HEK293 (cell line): ENCODE measurements at regions not wholly inside any gene's neighbourhood (a gene's known extent, or its start where the extent isn't known, plus 50 kb on each side); places are given as distances from the start of the nearest gene placed in this dataset.

Experiments
- CTCF ChIA-PET: fragments of 350-600 bp; formaldehyde crosslinking; extraction: SDS; loops from one replicate; lab custom pipeline; 2021; ENCODE audit warnings: antibody characterized with exemption; lab: Yijun Ruan, JAX
- POLR2A ChIA-PET: fragments of 300-600 bp; formaldehyde crosslinking; extraction: SDS; loops from one replicate; lab custom pipeline; 2020; ENCODE audit warnings: antibody characterized with exemption, inconsistent platforms; lab: Yijun Ruan, JAX
- H3K27ac ChIP-seq: fragments of 200-500 bp; sonication (Bioruptor generic); 2 replicates; pipeline ENCODE4 v1.5.1; 2014; ENCODE audit warnings: low read depth, low read length, control low read depth, inconsistent platforms; ENCODE audit errors: extremely low read depth
- H3K36me3 ChIP-seq, 2 experiments: fragments of 200-500 bp in 1 of 2; sonication (Bioruptor generic) in 1 of 2; 1 replicate in 1 of 2; 2 replicates in 1 of 2; pipeline ENCODE4 v1.5.1; 2014 to 2017; ENCODE audit warnings: inconsistent platforms in 2 of 2, low read length in 2 of 2; ENCODE audit not compliant: control insufficient read depth in 2 of 2, insufficient read depth in 1 of 2
- H3K4me1 ChIP-seq: fragments of 200-500 bp; sonication (Bioruptor generic); 2 replicates; pipeline ENCODE4 v1.5.1; 2014; ENCODE audit warnings: mild to moderate bottlenecking, low read length, inconsistent platforms; ENCODE audit not compliant: control insufficient read depth, insufficient read depth
- H3K4me3 ChIP-seq: 2 replicates; pipeline ENCODE4 v1.5.1; 2011; ENCODE audit warnings: low read depth, mild to moderate bottlenecking, control low read depth, low read length, moderate library complexity
- H3K9me3 ChIP-seq: fragments of 200-500 bp; sonication (Bioruptor generic); 2 replicates; pipeline ENCODE4 v1.5.1; 2014; ENCODE audit warnings: low read depth, low read length, inconsistent platforms; ENCODE audit not compliant: control insufficient read depth, insufficient read depth
- GLI2 ChIP-seq: fragments of 450-650 bp; formaldehyde crosslinking; IDR thresholded peaks from 2 replicates; pipeline ENCODE4; 2017; ENCODE audit warnings: missing biosample characterization, missing genetic modification characterization, low read depth, borderline replicate concordance
- HOXA7 ChIP-seq: sonication (generic); formaldehyde crosslinking; IDR thresholded peaks from 2 replicates; pipeline ENCODE4 v1.8.1; 2022; ENCODE audit warnings: missing genetic modification reagents, borderline replicate concordance
- INSM2 ChIP-seq: fragments of 450-650 bp; formaldehyde crosslinking; IDR thresholded peaks from 2 replicates; pipeline ENCODE4 v1.5.1; 2016; ENCODE audit warnings: missing biosample characterization, missing genetic modification characterization
- KLF7 ChIP-seq: fragments of 450-650 bp; formaldehyde crosslinking; IDR thresholded peaks from 2 replicates; pipeline ENCODE4 v1.5.1; 2016; ENCODE audit warnings: missing biosample characterization, missing genetic modification characterization, borderline replicate concordance
- MYNN ChIP-seq: fragments of 450-650 bp; formaldehyde crosslinking; IDR thresholded peaks from 2 replicates; pipeline ENCODE4 v1.5.1; 2016; ENCODE audit warnings: missing biosample characterization, missing genetic modification characterization, borderline replicate concordance
- REPIN1 ChIP-seq: fragments of 450-650 bp; formaldehyde crosslinking; IDR thresholded peaks from 2 replicates; pipeline ENCODE4 v1.5.1; 2017; ENCODE audit warnings: missing biosample characterization, missing genetic modification characterization, low read depth
- SALL2 ChIP-seq: fragments of 450-650 bp; formaldehyde crosslinking; IDR thresholded peaks from 2 replicates; pipeline ENCODE4 v1.5.0; 2017; ENCODE audit warnings: missing biosample characterization, mild to moderate bottlenecking, missing genetic modification characterization, borderline replicate concordance
- ZBTB20 ChIP-seq: fragments of 450-650 bp; formaldehyde crosslinking; IDR thresholded peaks from 2 replicates; pipeline ENCODE4 v1.5.1; 2016; ENCODE audit warnings: missing biosample characterization, missing genetic modification characterization
- ZNF138 ChIP-seq: fragments of 450-650 bp; formaldehyde crosslinking; IDR thresholded peaks from 2 replicates; pipeline ENCODE4 v1.5.1; 2016; ENCODE audit warnings: missing biosample characterization, missing genetic modification characterization, borderline replicate concordance
- ZNF248 ChIP-seq: fragments of 450-650 bp; formaldehyde crosslinking; IDR thresholded peaks from 2 replicates; pipeline ENCODE4 v1.5.1; 2017; ENCODE audit warnings: missing biosample characterization, missing genetic modification characterization
- ZNF292 ChIP-seq: fragments of 450-650 bp; formaldehyde crosslinking; IDR thresholded peaks from 2 replicates; pipeline ENCODE4 v1.5.1; 2016; ENCODE audit warnings: low read depth, missing biosample characterization, missing genetic modification characterization, borderline replicate concordance
- ZNF549 ChIP-seq: fragments of 450-650 bp; IDR thresholded peaks from 2 replicates; pipeline ENCODE4 v1.5.1; 2018; ENCODE audit warnings: missing biosample characterization, missing genetic modification characterization, mild to moderate bottlenecking, inconsistent platforms, moderate library complexity
- ZNF596 ChIP-seq: fragments of 450-650 bp; IDR thresholded peaks from 2 replicates; pipeline ENCODE4 v1.5.0; 2018; ENCODE audit warnings: missing biosample characterization, mild to moderate bottlenecking, missing genetic modification characterization, moderate library complexity
- ZNF624 ChIP-seq: fragments of 450-650 bp; formaldehyde crosslinking; IDR thresholded peaks from 2 replicates; pipeline ENCODE4 v1.5.1; 2017; ENCODE audit warnings: missing biosample characterization, missing genetic modification characterization
- ZNF785 ChIP-seq: fragments of 450-650 bp; formaldehyde crosslinking; IDR thresholded peaks from 2 replicates; pipeline ENCODE4 v1.5.1; 2016; ENCODE audit warnings: missing biosample characterization, missing genetic modification characterization
- ZSCAN5A ChIP-seq: fragments of 450-650 bp; formaldehyde crosslinking; IDR thresholded peaks from 2 replicates; pipeline ENCODE4 v1.5.1; 2016; ENCODE audit warnings: missing biosample characterization, missing genetic modification characterization
- TF ChIP-seq, protein P1 (sequence below): fragments of 450-650 bp; formaldehyde crosslinking; IDR thresholded peaks from 2 replicates; pipeline ENCODE4 v1.5.1; 2016; ENCODE audit warnings: missing biosample characterization, missing genetic modification characterization
- TF ChIP-seq, protein P2 (sequence below): fragments of 450-650 bp; formaldehyde crosslinking; IDR thresholded peaks from 2 replicates; pipeline ENCODE4 v1.5.1; 2016; ENCODE audit warnings: missing biosample characterization, missing genetic modification characterization
- TF ChIP-seq, protein P3 (sequence below): fragments of 450-650 bp; formaldehyde crosslinking; IDR thresholded peaks from 2 replicates; pipeline ENCODE4 v1.5.1; 2017; ENCODE audit warnings: missing biosample characterization, missing genetic modification characterization
- TF ChIP-seq, protein P4 (sequence below): fragments of 450-650 bp; formaldehyde crosslinking; IDR thresholded peaks from 2 replicates; pipeline ENCODE4 v1.5.1; 2016; ENCODE audit warnings: missing biosample characterization, missing genetic modification characterization
- TF ChIP-seq, protein P5 (sequence below): fragments of 450-650 bp; formaldehyde crosslinking; IDR thresholded peaks from 2 replicates; pipeline ENCODE4 v1.5.1; 2017; ENCODE audit warnings: missing biosample characterization, missing genetic modification characterization

- POLR2A ChIA-PET: interaction anchor here (0.6 kb wide), 1 partner anchor 1209 kb away, joined by 4 read pairs; no protein-coding TSS in a partner anchor
- Histone ChIP-seq H3K36me3 (no peaks in the 10 kb centered on the region), H3K4me1 (0 out of 2 replicates have a peak, but pooled peaks cover 3% of the 10 kb centered on the region)
Observed at GRCh38 chr9:38319496-38320173, 72.9 kb upstream of the ALDH1B1 start.

DNA sequence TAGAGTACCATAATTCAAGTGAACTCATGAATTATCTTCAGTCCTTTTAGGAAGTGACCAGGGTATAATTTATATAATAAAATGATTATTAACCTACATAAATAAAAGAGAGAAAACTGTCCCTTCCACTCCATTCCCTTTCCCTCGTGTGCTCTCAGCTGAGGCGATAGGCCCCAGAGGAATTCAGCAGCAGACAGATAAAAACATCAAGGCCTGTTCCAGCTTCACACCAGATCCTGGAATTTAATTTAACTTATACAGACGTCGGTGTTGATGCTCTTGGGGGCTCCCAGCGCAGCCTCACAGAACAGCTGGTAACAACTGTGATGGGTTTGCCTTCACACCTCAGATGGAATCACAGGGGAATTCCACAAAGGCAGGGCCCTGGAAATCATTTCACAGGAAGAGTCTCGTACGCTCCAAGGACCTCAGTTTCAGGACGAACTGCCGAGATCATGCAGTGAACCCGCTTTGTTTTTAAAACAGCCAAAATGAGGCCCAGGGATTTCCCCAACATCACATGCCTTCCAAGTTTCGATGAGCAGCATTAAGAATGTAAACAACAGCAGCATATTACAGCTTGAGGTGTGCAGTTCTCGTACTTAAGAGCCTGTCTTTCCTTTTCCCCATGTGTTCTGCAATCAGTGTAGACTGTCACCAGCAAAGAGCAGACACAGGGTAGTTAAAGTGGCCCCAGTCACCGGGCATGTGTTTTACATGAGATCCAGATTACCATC lies 73.6 kb upstream of the ALDH1B1 start:
- ChIA-PET CTCF (interaction anchor here (0.6 to 1.6 kb wide), 3 partner anchors 10 to 49 kb away, joined by 3 to 4 read pairs (median 3); no protein-coding TSS in a partner anchor), POLR2A (interaction anchor here (0.6 kb wide), 1 partner anchor 1209 kb away, joined by 4 read pairs; no protein-coding TSS in a partner anchor)
- no peak overlapping the region for H3K27ac ChIP-seq
- no peak for TF ChIP-seq INSM2 (tag by site-specific recombination)
- peak; percentile 65; the same call in 1 of the 2 replicates for TF ChIP-seq MYNN
- no peak for TF ChIP-seq HOXA7 (CRISPR knock-in tag)
- TF ChIP-seq ZNF596: no peak
- no peak for TF ChIP-seq GLI2 (tag by site-specific recombination)
- no peak for TF ChIP-seq REPIN1 (tag by site-specific recombination)
- TF ChIP-seq SALL2 (tag by site-specific recombination): no peak
- TF ChIP-seq ZNF785 (tag by site-specific recombination): no peak
- TF ChIP-seq ZSCAN5A (tag by site-specific recombination): no peak
- no peak for TF ChIP-seq ZNF248
- no peak for TF ChIP-seq ZNF138
- no peak for TF ChIP-seq KLF7
- TF ChIP-seq, protein P1, sequence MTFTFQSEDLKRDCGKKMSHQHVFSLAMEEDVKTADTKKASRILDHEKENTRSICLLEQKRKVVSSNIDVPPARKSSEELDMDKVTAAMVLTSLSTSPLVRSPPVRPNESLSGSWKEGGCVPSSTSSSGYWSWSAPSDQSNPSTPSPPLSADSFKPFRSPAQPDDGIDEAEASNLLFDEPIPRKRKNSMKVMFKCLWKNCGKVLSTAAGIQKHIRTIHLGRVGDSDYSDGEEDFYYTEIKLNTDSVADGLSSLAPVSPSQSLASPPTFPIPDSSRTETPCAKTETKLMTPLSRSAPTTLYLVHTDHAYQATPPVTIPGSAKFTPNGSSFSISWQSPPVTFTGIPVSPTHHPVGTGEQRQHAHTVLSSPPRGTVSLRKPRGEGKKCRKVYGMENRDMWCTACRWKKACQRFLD (tag by site-specific recombination): no peak
- TF ChIP-seq, protein P2, sequence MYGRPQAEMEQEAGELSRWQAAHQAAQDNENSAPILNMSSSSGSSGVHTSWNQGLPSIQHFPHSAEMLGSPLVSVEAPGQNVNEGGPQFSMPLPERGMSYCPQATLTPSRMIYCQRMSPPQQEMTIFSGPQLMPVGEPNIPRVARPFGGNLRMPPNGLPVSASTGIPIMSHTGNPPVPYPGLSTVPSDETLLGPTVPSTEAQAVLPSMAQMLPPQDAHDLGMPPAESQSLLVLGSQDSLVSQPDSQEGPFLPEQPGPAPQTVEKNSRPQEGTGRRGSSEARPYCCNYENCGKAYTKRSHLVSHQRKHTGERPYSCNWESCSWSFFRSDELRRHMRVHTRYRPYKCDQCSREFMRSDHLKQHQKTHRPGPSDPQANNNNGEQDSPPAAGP: no peak
- peak; percentile 48; the same call in 1 of the 2 replicates for TF ChIP-seq ZBTB20 (tag by site-specific recombination)
- TF ChIP-seq ZNF549 (tag by site-specific recombination): no peak
- TF ChIP-seq ZNF292 (tag by site-specific recombination): no peak
- TF ChIP-seq, protein P3, sequence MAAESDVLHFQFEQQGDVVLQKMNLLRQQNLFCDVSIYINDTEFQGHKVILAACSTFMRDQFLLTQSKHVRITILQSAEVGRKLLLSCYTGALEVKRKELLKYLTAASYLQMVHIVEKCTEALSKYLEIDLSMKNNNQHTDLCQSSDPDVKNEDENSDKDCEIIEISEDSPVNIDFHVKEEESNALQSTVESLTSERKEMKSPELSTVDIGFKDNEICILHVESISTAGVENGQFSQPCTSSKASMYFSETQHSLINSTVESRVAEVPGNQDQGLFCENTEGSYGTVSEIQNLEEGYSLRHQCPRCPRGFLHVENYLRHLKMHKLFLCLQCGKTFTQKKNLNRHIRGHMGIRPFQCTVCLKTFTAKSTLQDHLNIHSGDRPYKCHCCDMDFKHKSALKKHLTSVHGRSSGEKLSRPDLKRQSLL (tag by site-specific recombination): no peak
- TF ChIP-seq, protein P4, sequence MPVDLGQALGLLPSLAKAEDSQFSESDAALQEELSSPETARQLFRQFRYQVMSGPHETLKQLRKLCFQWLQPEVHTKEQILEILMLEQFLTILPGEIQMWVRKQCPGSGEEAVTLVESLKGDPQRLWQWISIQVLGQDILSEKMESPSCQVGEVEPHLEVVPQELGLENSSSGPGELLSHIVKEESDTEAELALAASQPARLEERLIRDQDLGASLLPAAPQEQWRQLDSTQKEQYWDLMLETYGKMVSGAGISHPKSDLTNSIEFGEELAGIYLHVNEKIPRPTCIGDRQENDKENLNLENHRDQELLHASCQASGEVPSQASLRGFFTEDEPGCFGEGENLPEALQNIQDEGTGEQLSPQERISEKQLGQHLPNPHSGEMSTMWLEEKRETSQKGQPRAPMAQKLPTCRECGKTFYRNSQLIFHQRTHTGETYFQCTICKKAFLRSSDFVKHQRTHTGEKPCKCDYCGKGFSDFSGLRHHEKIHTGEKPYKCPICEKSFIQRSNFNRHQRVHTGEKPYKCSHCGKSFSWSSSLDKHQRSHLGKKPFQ: 0 out of 2 replicates have a peak, but pooled peaks have one; percentile 25

More at GRCh38 chr9:38319496-38320173, 72.9 kb upstream of the ALDH1B1 start:
- Histone ChIP-seq H3K27ac (no peak overlapping the region), H3K9me3 (no peaks in the 10 kb centered on the region), H3K4me3 (no peak overlapping the region)
- TF ChIP-seq, protein P5, sequence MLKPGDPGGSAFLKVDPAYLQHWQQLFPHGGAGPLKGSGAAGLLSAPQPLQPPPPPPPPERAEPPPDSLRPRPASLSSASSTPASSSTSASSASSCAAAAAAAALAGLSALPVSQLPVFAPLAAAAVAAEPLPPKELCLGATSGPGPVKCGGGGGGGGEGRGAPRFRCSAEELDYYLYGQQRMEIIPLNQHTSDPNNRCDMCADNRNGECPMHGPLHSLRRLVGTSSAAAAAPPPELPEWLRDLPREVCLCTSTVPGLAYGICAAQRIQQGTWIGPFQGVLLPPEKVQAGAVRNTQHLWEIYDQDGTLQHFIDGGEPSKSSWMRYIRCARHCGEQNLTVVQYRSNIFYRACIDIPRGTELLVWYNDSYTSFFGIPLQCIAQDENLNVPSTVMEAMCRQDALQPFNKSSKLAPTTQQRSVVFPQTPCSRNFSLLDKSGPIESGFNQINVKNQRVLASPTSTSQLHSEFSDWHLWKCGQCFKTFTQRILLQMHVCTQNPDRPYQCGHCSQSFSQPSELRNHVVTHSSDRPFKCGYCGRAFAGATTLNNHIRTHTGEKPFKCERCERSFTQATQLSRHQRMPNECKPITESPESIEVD (tag by site-specific recombination): 0 out of 2 replicates have a peak, but pooled peaks have one; percentile 27
- TF ChIP-seq HOXA7 (CRISPR knock-in tag) (no peak), ZNF624 (tag by site-specific recombination) (no peak)
- CTCF ChIA-PET: interaction anchor here (0.6 to 1.6 kb wide), 4 partner anchors 9 to 108 kb away, joined by 3 to 5 read pairs (median 4); no protein-coding TSS in a partner anchor

More for the DNA sequence above, 73.6 kb upstream of the ALDH1B1 start:
- Histone ChIP-seq H3K36me3 (no peaks in the 10 kb centered on the region), H3K9me3 (no peaks in the 10 kb centered on the region), H3K4me3 (no peak overlapping the region), H3K4me1 (0 out of 2 replicates have a peak, but pooled peaks cover 3% of the 10 kb centered on the region)
